ENCODE measurements at regions not wholly inside any gene's neighbourhood (a gene's known extent, or its start where the extent isn't known, plus 50 kb on each side); places are given as distances from the start of the nearest gene placed in this dataset.

- no peak for DNase-seq (ENCODE audit: low spot score)
Measured at GRCh38 chr6:9121549-9121948, 686.2 kb upstream of the SLC35B3 start.

GRCh38 chr6:9116026-9116425, 680.7 kb upstream of the SLC35B3 start:
- H3K4me1 ChIP-seq: no peaks in the 10 kb centered on the region
- no peak overlapping the region for H3K4me3 ChIP-seq
- DNase-seq (ENCODE audit: low spot score): no peak
- H3K27ac ChIP-seq: no peak overlapping the region
- H3K27me3 ChIP-seq: no peaks in the 10 kb centered on the region
- no peaks in the 10 kb centered on the region for H3K9me3 ChIP-seq
- no peaks in the 10 kb centered on the region for H3K36me3 ChIP-seq
- no peak for TF ChIP-seq CTCF (IDR thresholded peaks at IDR 0.05)

More at GRCh38 chr6:9121549-9121948, 686.2 kb upstream of the SLC35B3 start:
- TF ChIP-seq CTCF (IDR thresholded peaks at IDR 0.05): no peak
- H3K9me3 ChIP-seq: no peaks in the 10 kb centered on the region
- H3K4me1 ChIP-seq: no peaks in the 10 kb centered on the region
- H3K4me3 ChIP-seq: no peak overlapping the region
- no peaks in the 10 kb centered on the region for H3K36me3 ChIP-seq
- no peak overlapping the region for H3K27ac ChIP-seq
- no peaks in the 10 kb centered on the region for H3K27me3 ChIP-seq

- Histone ChIP-seq H3K4me1 (no peaks in the 10 kb centered on the region), H3K27me3 (no peaks in the 10 kb centered on the region), H3K4me3 (no peak overlapping the region), H3K9me3 (no peaks in the 10 kb centered on the region), H3K27ac (no peak overlapping the region), H3K36me3 (no peaks in the 10 kb centered on the region)
- no peak for TF ChIP-seq CTCF (IDR thresholded peaks at IDR 0.05)
- DNase-seq (ENCODE audit: low spot score): no peak
Measured at GRCh38 chr6:9112544-9112943, 677.2 kb upstream of the SLC35B3 start.

GRCh38 chr6:9103876-9104521, 668.7 kb upstream of the SLC35B3 start:
- no peak for TF ChIP-seq CTCF (IDR thresholded peaks at IDR 0.05)
- H3K9me3 ChIP-seq: no peaks in the 10 kb centered on the region
- no peaks in the 10 kb centered on the region for H3K4me1 ChIP-seq
- DNase-seq (ENCODE audit: low spot score): no peak
- no peak overlapping the region for H3K27ac ChIP-seq
- H3K36me3 ChIP-seq: no peaks in the 10 kb centered on the region
- no peak overlapping the region for H3K4me3 ChIP-seq
- H3K27me3 ChIP-seq: no peaks in the 10 kb centered on the region

- no peak overlapping the region for H3K4me3 ChIP-seq
- TF ChIP-seq CTCF (IDR thresholded peaks at IDR 0.05): no peak
- no peaks in the 10 kb centered on the region for H3K36me3 ChIP-seq
- no peaks in the 10 kb centered on the region for H3K4me1 ChIP-seq
- no peak overlapping the region for H3K27ac ChIP-seq
- no peaks in the 10 kb centered on the region for H3K9me3 ChIP-seq
- no peaks in the 10 kb centered on the region for H3K27me3 ChIP-seq
- no peak for DNase-seq (ENCODE audit: low spot score)
Measured at GRCh38 chr6:9101920-9102319, 666.6 kb upstream of the SLC35B3 start.
